ENCODE measurements at regions not wholly inside any gene's neighbourhood (a gene's known extent, or its start where the extent isn't known, plus 50 kb on each side); places are given as distances from the start of the nearest gene placed in this dataset.

- Histone ChIP-seq H2BK120ac (ENCODE audit: low read depth, low read length) (no peak overlapping the region), H3K9me3 (replicated peaks in 1 of 2; ENCODE audit: control insufficient read depth in 2 of 2, insufficient read depth in 1 of 2, low read depth in 1 of 2, low read length in 2 of 2) (no peaks in the 10 kb centered on the region), H4K91ac (ENCODE audit: low read depth, low read length, poor library complexity) (no peak overlapping the region), H3K9ac (ENCODE audit: low read depth, low read length, poor library complexity) (no peak overlapping the region), H3K27ac (replicated peaks; ENCODE audit: low read length) (no peak overlapping the region), H2BK15ac (ENCODE audit: low read length) (no peak overlapping the region), H3K14ac (ENCODE audit: low read length) (no peak overlapping the region), H4K8ac (ENCODE audit: low read depth, low read length) (no peak overlapping the region), H2BK5ac (ENCODE audit: low read length) (no peak overlapping the region), H3K18ac (ENCODE audit: low read length) (no peak overlapping the region), H3K4me1 (ENCODE audit: control insufficient read depth in 2 of 2, insufficient read depth in 1 of 2, low read depth in 1 of 2, low read length in 2 of 2) (no peaks in the 10 kb centered on the region), H3K23ac (ENCODE audit: low read depth, low read length, poor library complexity) (no peak overlapping the region), H3K36me3 (replicated peaks in 1 of 2; ENCODE audit: control insufficient read depth in 2 of 2, insufficient read depth in 2 of 2, low read length in 2 of 2) (no peaks in the 10 kb centered on the region), H2AFZ (ENCODE audit: low read length) (no peak overlapping the region), H3K79me1 (ENCODE audit: low read depth, low read length) (no peaks in the 10 kb centered on the region), H3K27me3 (ENCODE audit: control insufficient read depth in 3 of 3, insufficient read depth in 3 of 3, low read depth in 1 of 3, low read length in 3 of 3) (no peaks in the 10 kb centered on the region), H3K4ac (ENCODE audit: low read length) (no peak overlapping the region), H3K4me3 (ENCODE audit: low read length in 2 of 2) (no peak overlapping the region), H2AK5ac (ENCODE audit: low read depth, low read length) (no peak overlapping the region), H3K4me2 (ENCODE audit: insufficient read depth, low read length, poor library complexity, severe bottlenecking) (no peak overlapping the region), H2BK12ac (ENCODE audit: low read length) (no peak overlapping the region)
- WGBS, 2 donors (ENCODE audit: extremely low coverage in 2 of 2, insufficient read length in 2 of 2, insufficient replicate concordance in 1 of 2) = no CpG with 5 or more reads among the region's 1 CpG
- DNase-seq (ENCODE audit: low spot score) = no peak
Measured at GRCh38 chr21:41037936-41038335, 130.0 kb upstream of the BACE2 start.

- no peak overlapping the region for H3K4ac ChIP-seq (ENCODE audit: low read length)
- H4K91ac ChIP-seq (ENCODE audit: low read depth, low read length, poor library complexity) = no peak overlapping the region
- no peaks in the 10 kb centered on the region for H3K79me1 ChIP-seq (ENCODE audit: low read depth, low read length)
- no peak overlapping the region for H2BK120ac ChIP-seq (ENCODE audit: low read depth, low read length)
- no peak overlapping the region for H4K8ac ChIP-seq (ENCODE audit: low read depth, low read length)
- H3K14ac ChIP-seq (ENCODE audit: low read length) = no peak overlapping the region
- H3K4me2 ChIP-seq (ENCODE audit: insufficient read depth, low read length, poor library complexity, severe bottlenecking) = no peak overlapping the region
- H2BK5ac ChIP-seq (ENCODE audit: low read length) = no peak overlapping the region
- H3K23ac ChIP-seq (ENCODE audit: low read depth, low read length, poor library complexity) = no peak overlapping the region
- no peak overlapping the region for H3K18ac ChIP-seq (ENCODE audit: low read length)
- H2AK5ac ChIP-seq (ENCODE audit: low read depth, low read length) = no peak overlapping the region
- H3K27ac ChIP-seq (replicated peaks; ENCODE audit: low read length) = no peak overlapping the region
- H3K36me3 ChIP-seq (replicated peaks in 1 of 2; ENCODE audit: control insufficient read depth in 2 of 2, insufficient read depth in 2 of 2, low read length in 2 of 2) = no peaks in the 10 kb centered on the region
- no peaks in the 10 kb centered on the region for H3K9me3 ChIP-seq (replicated peaks in 1 of 2; ENCODE audit: control insufficient read depth in 2 of 2, insufficient read depth in 1 of 2, low read depth in 1 of 2, low read length in 2 of 2)
- H3K4me1 ChIP-seq (ENCODE audit: control insufficient read depth in 2 of 2, insufficient read depth in 1 of 2, low read depth in 1 of 2, low read length in 2 of 2) = peaks cover 0 to 5% of the 10 kb centered on the region in 2 donors
- no peak overlapping the region for H2AFZ ChIP-seq (ENCODE audit: low read length)
- H2BK12ac ChIP-seq (ENCODE audit: low read length) = no peak overlapping the region
- H3K4me3 ChIP-seq (ENCODE audit: low read length in 2 of 2) = no peak overlapping the region
- WGBS, 2 donors (ENCODE audit: extremely low coverage in 2 of 2, insufficient read length in 2 of 2, insufficient replicate concordance in 1 of 2) = no CpG with 5 or more reads among the region's 2 CpGs
- H2BK15ac ChIP-seq (ENCODE audit: low read length) = no peak overlapping the region
- H3K27me3 ChIP-seq (ENCODE audit: control insufficient read depth in 3 of 3, insufficient read depth in 3 of 3, low read depth in 1 of 3, low read length in 3 of 3) = no peaks in the 10 kb centered on the region
- H3K9ac ChIP-seq (ENCODE audit: low read depth, low read length, poor library complexity) = no peak overlapping the region
- DNase-seq (ENCODE audit: low spot score) = no peak
Measured at GRCh38 chr21:41043014-41043413, 124.9 kb upstream of the BACE2 start.

- no peak overlapping the region for H3K4me3 ChIP-seq (ENCODE audit: low read length in 2 of 2)
- H2BK120ac ChIP-seq (ENCODE audit: low read depth, low read length) = no peak overlapping the region
- H3K27ac ChIP-seq (replicated peaks; ENCODE audit: low read length) = no peak overlapping the region
- no peak overlapping the region for H2AK5ac ChIP-seq (ENCODE audit: low read depth, low read length)
- H3K18ac ChIP-seq (ENCODE audit: low read length) = peak overlapping the region; percentile 35
- no peak overlapping the region for H2AFZ ChIP-seq (ENCODE audit: low read length)
- H2BK5ac ChIP-seq (ENCODE audit: low read length) = no peak overlapping the region
- H3K4me1 ChIP-seq (ENCODE audit: control insufficient read depth in 2 of 2, insufficient read depth in 1 of 2, low read depth in 1 of 2, low read length in 2 of 2) = peaks cover 0 to 5% of the 10 kb centered on the region in 2 donors
- no peaks in the 10 kb centered on the region for H3K9me3 ChIP-seq (replicated peaks in 1 of 2; ENCODE audit: control insufficient read depth in 2 of 2, insufficient read depth in 1 of 2, low read depth in 1 of 2, low read length in 2 of 2)
- no peaks in the 10 kb centered on the region for H3K27me3 ChIP-seq (ENCODE audit: control insufficient read depth in 3 of 3, insufficient read depth in 3 of 3, low read depth in 1 of 3, low read length in 3 of 3)
- H3K36me3 ChIP-seq (replicated peaks in 1 of 2; ENCODE audit: control insufficient read depth in 2 of 2, insufficient read depth in 2 of 2, low read length in 2 of 2) = no peaks in the 10 kb centered on the region
- H2BK12ac ChIP-seq (ENCODE audit: low read length) = no peak overlapping the region
- H3K4me2 ChIP-seq (ENCODE audit: insufficient read depth, low read length, poor library complexity, severe bottlenecking) = no peak overlapping the region
- no CpG with 5 or more reads among the region's 17 CpGs for WGBS, 2 donors (ENCODE audit: extremely low coverage in 2 of 2, insufficient read length in 2 of 2, insufficient replicate concordance in 1 of 2)
- H3K23ac ChIP-seq (ENCODE audit: low read depth, low read length, poor library complexity) = no peak overlapping the region
- no peaks in the 10 kb centered on the region for H3K79me1 ChIP-seq (ENCODE audit: low read depth, low read length)
- no peak overlapping the region for H4K8ac ChIP-seq (ENCODE audit: low read depth, low read length)
- no peak overlapping the region for H4K91ac ChIP-seq (ENCODE audit: low read depth, low read length, poor library complexity)
- no peak overlapping the region for H3K4ac ChIP-seq (ENCODE audit: low read length)
- H3K9ac ChIP-seq (ENCODE audit: low read depth, low read length, poor library complexity) = no peak overlapping the region
- DNase-seq (ENCODE audit: low spot score) = peak; percentile 26
- no peak overlapping the region for H3K14ac ChIP-seq (ENCODE audit: low read length)
- no peak overlapping the region for H2BK15ac ChIP-seq (ENCODE audit: low read length)
Measured at GRCh38 chr21:41045534-41046268, 122.3 kb upstream of the BACE2 start.

- no peak for DNase-seq (ENCODE audit: low spot score)
- Histone ChIP-seq H3K79me1 (ENCODE audit: low read depth, low read length) (no peaks in the 10 kb centered on the region), H2AFZ (ENCODE audit: low read length) (no peak overlapping the region), H2BK12ac (ENCODE audit: low read length) (no peak overlapping the region), H3K18ac (ENCODE audit: low read length) (no peak overlapping the region), H2BK5ac (ENCODE audit: low read length) (no peak overlapping the region), H2AK5ac (ENCODE audit: low read depth, low read length) (no peak overlapping the region), H3K4me1 (ENCODE audit: control insufficient read depth in 2 of 2, insufficient read depth in 1 of 2, low read depth in 1 of 2, low read length in 2 of 2) (peaks cover 0 to 5% of the 10 kb centered on the region in 2 donors), H4K91ac (ENCODE audit: low read depth, low read length, poor library complexity) (no peak overlapping the region), H2BK15ac (ENCODE audit: low read length) (no peak overlapping the region), H2BK120ac (ENCODE audit: low read depth, low read length) (no peak overlapping the region), H3K36me3 (replicated peaks in 1 of 2; ENCODE audit: control insufficient read depth in 2 of 2, insufficient read depth in 2 of 2, low read length in 2 of 2) (no peaks in the 10 kb centered on the region), H3K4me3 (ENCODE audit: low read length in 2 of 2) (no peak overlapping the region), H3K23ac (ENCODE audit: low read depth, low read length, poor library complexity) (no peak overlapping the region), H3K4ac (ENCODE audit: low read length) (no peak overlapping the region), H3K27me3 (ENCODE audit: control insufficient read depth in 3 of 3, insufficient read depth in 3 of 3, low read depth in 1 of 3, low read length in 3 of 3) (no peaks in the 10 kb centered on the region), H3K9ac (ENCODE audit: low read depth, low read length, poor library complexity) (no peak overlapping the region), H3K4me2 (ENCODE audit: insufficient read depth, low read length, poor library complexity, severe bottlenecking) (no peak overlapping the region), H3K27ac (replicated peaks; ENCODE audit: low read length) (no peak overlapping the region), H4K8ac (ENCODE audit: low read depth, low read length) (no peak overlapping the region), H3K9me3 (replicated peaks in 1 of 2; ENCODE audit: control insufficient read depth in 2 of 2, insufficient read depth in 1 of 2, low read depth in 1 of 2, low read length in 2 of 2) (no peaks in the 10 kb centered on the region), H3K14ac (ENCODE audit: low read length) (no peak overlapping the region)
- WGBS, 2 donors (ENCODE audit: extremely low coverage in 2 of 2, insufficient read length in 2 of 2, insufficient replicate concordance in 1 of 2) = no CpG with 5 or more reads among the region's 1 CpG
Measured at GRCh38 chr21:41048145-41048544, 119.8 kb upstream of the BACE2 start.
